ENCODE measurements at regions not wholly inside any gene's neighbourhood (a gene's known extent, or its start where the extent isn't known, plus 50 kb on each side); places are given as distances from the start of the nearest gene placed in this dataset.

DNA sequence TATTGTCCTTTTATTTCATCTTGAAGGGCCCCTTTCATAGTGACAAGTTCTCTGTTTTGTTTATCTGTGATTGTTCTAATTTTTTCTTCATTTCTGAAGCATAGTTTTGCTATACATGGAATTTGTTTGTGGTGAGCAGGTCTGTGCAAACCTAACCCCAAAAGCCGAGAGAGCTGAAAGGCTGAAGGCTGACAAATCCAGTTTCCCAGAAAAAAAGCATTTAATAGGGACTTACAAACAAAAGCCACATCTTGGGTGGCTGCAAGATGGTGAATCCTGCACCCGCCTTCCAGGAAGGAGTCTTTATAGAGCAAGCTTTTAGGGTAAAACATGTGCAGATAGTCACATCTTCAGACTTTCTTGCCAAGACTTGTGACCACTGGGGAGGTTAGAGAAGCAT is 473.4 kb upstream of the TRIB2 start:
- DNase-seq: no peak
- no peak overlapping the region for H3K4me3 ChIP-seq
- no peaks in the 10 kb centered on the region for H3K36me3 ChIP-seq
- no peaks in the 10 kb centered on the region for H3K4me1 ChIP-seq
- no peaks in the 10 kb centered on the region for H3K9me3 ChIP-seq (replicated peaks)
- no peaks in the 10 kb centered on the region for H3K27me3 ChIP-seq (ENCODE audit: low read depth)
- no peak overlapping the region for H3K27ac ChIP-seq (replicated peaks)
- TF ChIP-seq CTCF (IDR thresholded peaks at IDR 0.05; ENCODE audit: borderline replicate concordance): no peak
- intact Hi-C loops (cut with micrococcal nuclease): no loop called here

GRCh38 chr2:12244070-12244469 is 472.7 kb upstream of the TRIB2 start:
- H3K4me1 ChIP-seq: no peaks in the 10 kb centered on the region
- no peak overlapping the region for H3K27ac ChIP-seq (replicated peaks)
- H3K4me3 ChIP-seq: no peak overlapping the region
- TF ChIP-seq CTCF (IDR thresholded peaks at IDR 0.05; ENCODE audit: borderline replicate concordance): no peak
- H3K27me3 ChIP-seq (ENCODE audit: low read depth): no peaks in the 10 kb centered on the region
- no peaks in the 10 kb centered on the region for H3K36me3 ChIP-seq
- H3K9me3 ChIP-seq (replicated peaks): no peaks in the 10 kb centered on the region
- no peak for DNase-seq
- intact Hi-C loops (cut with micrococcal nuclease): no loop called here

- no peak for DNase-seq
- H3K27ac ChIP-seq (replicated peaks): no peak overlapping the region
- no peaks in the 10 kb centered on the region for H3K9me3 ChIP-seq (replicated peaks)
- no peaks in the 10 kb centered on the region for H3K4me1 ChIP-seq
- intact Hi-C loops (cut with micrococcal nuclease): no loop called here
- no peaks in the 10 kb centered on the region for H3K36me3 ChIP-seq
- H3K27me3 ChIP-seq (ENCODE audit: low read depth): no peaks in the 10 kb centered on the region
- no peak overlapping the region for H3K4me3 ChIP-seq
- no peak for TF ChIP-seq CTCF (IDR thresholded peaks at IDR 0.05; ENCODE audit: borderline replicate concordance)
These were observed 465.6 kb upstream of the TRIB2 start for GRCh38 chr2:12251121-12251520.

GRCh38 chr2:12251749-12252148 is 465.0 kb upstream of the TRIB2 start:
- DNase-seq: no peak
- Histone ChIP-seq H3K9me3 (replicated peaks) (no peaks in the 10 kb centered on the region), H3K4me3 (no peak overlapping the region), H3K4me1 (peaks cover under 1% of the 10 kb centered on the region), H3K27me3 (ENCODE audit: low read depth) (no peaks in the 10 kb centered on the region), H3K27ac (replicated peaks) (no peak overlapping the region), H3K36me3 (no peaks in the 10 kb centered on the region)
- no peak for TF ChIP-seq CTCF (IDR thresholded peaks at IDR 0.05; ENCODE audit: borderline replicate concordance)
- intact Hi-C loops (cut with micrococcal nuclease): no loop called here

DNA sequence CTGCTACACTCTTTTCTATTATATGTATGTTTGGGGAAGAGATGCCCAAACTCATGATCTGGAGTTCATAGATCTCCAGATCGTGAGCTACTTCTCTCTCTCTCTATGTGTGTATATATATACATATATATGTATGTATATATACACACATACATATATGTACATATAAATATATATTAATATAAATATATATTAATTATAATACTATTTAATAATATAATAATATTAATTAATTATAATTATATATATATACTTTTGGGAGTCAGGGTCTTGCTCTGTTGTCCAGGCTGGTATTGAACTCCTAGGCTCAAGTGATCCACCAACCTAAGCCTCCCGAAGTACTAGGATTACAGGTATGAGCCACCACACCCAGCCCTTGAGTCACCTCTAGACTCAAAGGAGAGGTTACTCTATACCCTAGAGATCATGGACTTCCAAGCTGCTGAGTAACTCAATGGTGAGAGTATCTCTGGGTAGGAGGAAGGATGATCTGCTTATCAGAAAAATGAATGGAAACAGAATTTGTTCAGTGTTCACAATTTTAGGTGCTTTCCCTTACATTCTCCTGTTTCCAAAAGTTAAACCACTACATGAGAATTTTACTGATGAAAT is 463.5 kb upstream of the TRIB2 start:
- Histone ChIP-seq H3K27ac (replicated peaks) (no peak overlapping the region), H3K4me3 (no peak overlapping the region), H3K4me1 (peaks cover 10% of the 10 kb centered on the region), H3K9me3 (replicated peaks) (no peaks in the 10 kb centered on the region), H3K36me3 (no peaks in the 10 kb centered on the region), H3K27me3 (ENCODE audit: low read depth) (no peaks in the 10 kb centered on the region)
- DNase-seq: no peak
- intact Hi-C loops (cut with micrococcal nuclease): no loop called here
- no peak for TF ChIP-seq CTCF (IDR thresholded peaks at IDR 0.05; ENCODE audit: borderline replicate concordance)

Measured in left ventricle myocardium inferior (tissue), 1 donor.